RWPE2 (cell line): ENCODE measurements at regions not wholly inside any gene's neighbourhood (a gene's known extent, or its start where the extent isn't known, plus 50 kb on each side); places are given as distances from the start of the nearest gene placed in this dataset.

Experiments
- ATAC-seq: fragments of 200-7000 bp; cut with Tn5 transposase; 3 replicates; pipeline ENCODE4 v1.9.1; 2021; ENCODE audit warnings: low read depth
- DNase-seq: peaks from one replicate; pipeline ENCODE4 v3.0.0-alpha.2; 2020; ENCODE audit warnings: low spot score
- H3K27ac ChIP-seq: fragments of 450-650 bp; 2 replicates; pipeline ENCODE4 v1.5.1; 2017; ENCODE audit warnings: mild to moderate bottlenecking; ENCODE audit not compliant: poor library complexity, severe bottlenecking
- H3K27me3 ChIP-seq: fragments of 250-450 bp; sonication (Bioruptor Pico); 2 replicates; pipeline ENCODE4 v1.5.1; 2021; ENCODE audit warnings: mild to moderate bottlenecking, moderate library complexity; ENCODE audit not compliant: insufficient read depth, poor library complexity, severe bottlenecking
- H3K36me3 ChIP-seq: fragments of 250-450 bp; sonication (Bioruptor Pico); 2 replicates; pipeline ENCODE4 v1.5.1; 2020; ENCODE audit warnings: low read depth, mild to moderate bottlenecking, moderate library complexity
- H3K4me1 ChIP-seq: fragments of 250-450 bp; sonication (Bioruptor Pico); 2 replicates; pipeline ENCODE4 v1.5.1; 2021; ENCODE audit warnings: mild to moderate bottlenecking, moderate library complexity; ENCODE audit not compliant: insufficient read depth, poor library complexity, severe bottlenecking
- H3K4me3 ChIP-seq: fragments of 250-450 bp; sonication (Bioruptor Pico); 2 replicates; pipeline ENCODE4 v1.5.1; 2021; ENCODE audit warnings: mild to moderate bottlenecking, moderate library complexity; ENCODE audit not compliant: severe bottlenecking
- H3K9me3 ChIP-seq: fragments of 250-450 bp; sonication (Bioruptor Pico); 2 replicates; pipeline ENCODE4 v1.5.1; 2021; ENCODE audit warnings: mild to moderate bottlenecking, moderate library complexity; ENCODE audit not compliant: severe bottlenecking
- CTCF ChIP-seq: fragments of 450-650 bp; IDR thresholded peaks from one replicate; pipeline ENCODE4 v1.5.1; 2017; ENCODE audit warnings: mild to moderate bottlenecking, moderate library complexity; ENCODE audit not compliant: poor library complexity, severe bottlenecking

- Histone ChIP-seq H3K27me3 (no peaks in the 10 kb centered on the region), H3K27ac (no peak overlapping the region), H3K36me3 (no peaks in the 10 kb centered on the region), H3K4me1 (no peaks in the 10 kb centered on the region), H3K9me3 (no peaks in the 10 kb centered on the region), H3K4me3 (no peak overlapping the region)
- TF ChIP-seq CTCF = no peak
- ATAC-seq (no peak), DNase-seq (no peak)
Measured at GRCh38 chr20:55252521-55252920, 752.8 kb downstream of the CBLN4 start.

GRCh38 chr20:55251170-55251569, 754.1 kb downstream of the CBLN4 start:
- no peaks in the 10 kb centered on the region for H3K4me1 ChIP-seq
- no peaks in the 10 kb centered on the region for H3K36me3 ChIP-seq
- no peaks in the 10 kb centered on the region for H3K9me3 ChIP-seq
- DNase-seq (no peak), ATAC-seq (no peak)
- H3K4me3 ChIP-seq = no peak overlapping the region
- H3K27me3 ChIP-seq = no peaks in the 10 kb centered on the region
- H3K27ac ChIP-seq = no peak overlapping the region
- TF ChIP-seq CTCF = no peak

- no peak for TF ChIP-seq CTCF
- no peaks in the 10 kb centered on the region for H3K36me3 ChIP-seq
- H3K9me3 ChIP-seq = no peaks in the 10 kb centered on the region
- H3K4me3 ChIP-seq = no peak overlapping the region
- H3K4me1 ChIP-seq = no peaks in the 10 kb centered on the region
- H3K27ac ChIP-seq = no peak overlapping the region
- DNase-seq = no peak
- ATAC-seq = no peak
- H3K27me3 ChIP-seq = peaks cover 2% of the 10 kb centered on the region
Measured at GRCh38 chr20:55242853-55243252, 762.5 kb downstream of the CBLN4 start.

- no peak for DNase-seq
- peaks cover 2% of the 10 kb centered on the region for H3K27me3 ChIP-seq
- TF ChIP-seq CTCF = no peak
- H3K36me3 ChIP-seq = no peaks in the 10 kb centered on the region
- H3K4me1 ChIP-seq = no peaks in the 10 kb centered on the region
- ATAC-seq = no peak
- H3K27ac ChIP-seq = no peak overlapping the region
- no peak overlapping the region for H3K4me3 ChIP-seq
- no peaks in the 10 kb centered on the region for H3K9me3 ChIP-seq
Measured at GRCh38 chr20:55239269-55239668, 763.9 kb downstream of the DOK5 start.

- peak; percentile 57; the same call in 2 of the 3 replicates for ATAC-seq
- no peak overlapping the region for H3K4me3 ChIP-seq
- H3K4me1 ChIP-seq = no peaks in the 10 kb centered on the region
- H3K27ac ChIP-seq = no peak overlapping the region
- DNase-seq = no peak
- no peaks in the 10 kb centered on the region for H3K9me3 ChIP-seq
- TF ChIP-seq CTCF = no peak
- no peaks in the 10 kb centered on the region for H3K36me3 ChIP-seq
- H3K27me3 ChIP-seq = peaks cover 2% of the 10 kb centered on the region
Measured at GRCh38 chr20:55232647-55233046, 757.3 kb downstream of the DOK5 start.
